Bronchial epithelial cell (primary cell): ENCODE measurements at regions not wholly inside any gene's neighbourhood (a gene's known extent, or its start where the extent isn't known, plus 50 kb on each side); places are given as distances from the start of the nearest gene placed in this dataset.
"Not testable (repeated sequence)": the region's sequence is repeated elsewhere in the genome, so short reads cannot be mapped to it uniquely, and the experiment has no call there.

Experiments used
- DNase-seq: peaks from one replicate; pipeline ENCODE4 v3.0.0-alpha.2; 2010; ENCODE audit warnings: low read depth
- FAIRE-seq: peaks from 2 replicates; lab custom pipeline; 2011; peaks lifted over from hg19 to GRCh38; lab: Jason Lieb, UNC
- H3K27me3 ChIP-seq: 2 replicates; pipeline ENCODE4 v1.5.1; 2011; ENCODE audit warnings: low read length; ENCODE audit not compliant: control insufficient read depth, insufficient read depth
- H3K36me3 ChIP-seq: 2 replicates; pipeline ENCODE4 v1.5.1; 2011; ENCODE audit warnings: low read length; ENCODE audit not compliant: control insufficient read depth, insufficient read depth
- H3K4me3 ChIP-seq: 2 replicates; pipeline ENCODE4 v1.5.1; 2011; ENCODE audit warnings: mild to moderate bottlenecking, low read depth, low read length, control low read depth
- CTCF ChIP-seq: IDR thresholded peaks from 2 replicates; pipeline ENCODE4 v1.5.1; 2011; ENCODE audit warnings: mild to moderate bottlenecking, moderate library complexity, low read length, control low read depth, inconsistent platforms; ENCODE audit not compliant: insufficient read depth, severe bottlenecking

GRCh38 chr11:72525466-72525865 lies 91.1 kb upstream of the CLPB start:
- Histone ChIP-seq H3K36me3 (no peaks in the 10 kb centered on the region), H3K27me3 (no peaks in the 10 kb centered on the region), H3K4me3 (no peak overlapping the region)
- FAIRE-seq (no peak), DNase-seq (no peak)
- no peak for TF ChIP-seq CTCF

- no peaks in the 10 kb centered on the region for H3K27me3 ChIP-seq
- H3K36me3 ChIP-seq, result no peaks in the 10 kb centered on the region
- no peak for FAIRE-seq
- TF ChIP-seq CTCF, result no peak
- no peak for DNase-seq
- H3K4me3 ChIP-seq, result no peak overlapping the region
Observed at GRCh38 chr11:72524711-72525110, 90.4 kb upstream of the CLPB start.

- Histone ChIP-seq H3K4me3 (no peak overlapping the region), H3K36me3 (no peaks in the 10 kb centered on the region), H3K27me3 (no peaks in the 10 kb centered on the region)
- FAIRE-seq (no peak), DNase-seq (no peak)
- no peak for TF ChIP-seq CTCF
Observed at GRCh38 chr11:72523991-72524390, 89.7 kb upstream of the CLPB start.

GRCh38 chr11:72522186-72522585 lies 87.9 kb upstream of the CLPB start:
- H3K36me3 ChIP-seq, result no peaks in the 10 kb centered on the region
- no peak overlapping the region for H3K4me3 ChIP-seq
- no peak for FAIRE-seq
- no peak for DNase-seq
- no peak for TF ChIP-seq CTCF
- no peaks in the 10 kb centered on the region for H3K27me3 ChIP-seq

GRCh38 chr11:72521664-72522063 lies 87.3 kb upstream of the CLPB start:
- Histone ChIP-seq H3K4me3 (no peak overlapping the region), H3K36me3 (no peaks in the 10 kb centered on the region), H3K27me3 (no peaks in the 10 kb centered on the region)
- DNase-seq (no peak), FAIRE-seq (no peak)
- TF ChIP-seq CTCF, result no peak

GRCh38 chr11:72520815-72521214 lies 86.5 kb upstream of the CLPB start:
- TF ChIP-seq CTCF, result no peak
- no peak for DNase-seq
- Histone ChIP-seq H3K27me3 (no peaks in the 10 kb centered on the region), H3K4me3 (no peak overlapping the region), H3K36me3 (no peaks in the 10 kb centered on the region)
- no peak for FAIRE-seq

GRCh38 chr11:72519882-72520281 lies 85.6 kb upstream of the CLPB start:
- peak; percentile 79 for FAIRE-seq
- H3K27me3 ChIP-seq, result not testable (repeated sequence)

More at GRCh38 chr11:72519882-72520281, 85.6 kb upstream of the CLPB start:
- not testable (repeated sequence) for H3K4me3 ChIP-seq, H3K36me3 ChIP-seq, DNase-seq
